Activated T-cell treated with anti-CD3 and anti-CD28 coated beads for 48 hours (primary cell): ENCODE measurements at regions not wholly inside any gene's neighbourhood (a gene's known extent, or its start where the extent isn't known, plus 50 kb on each side); places are given as distances from the start of the nearest gene placed in this dataset.
"Not testable (repeated sequence)": the region's sequence is repeated elsewhere in the genome, so short reads cannot be mapped to it uniquely, and the experiment has no call there.

Source experiments
- DNase-seq: peaks from one replicate; pipeline ENCODE4 v3.0.0-alpha.2; 2020; ENCODE audit warnings: low read depth

- no peak for DNase-seq
These were observed 85.4 kb upstream of the OLIG2 start for GRCh38 chr21:32940079-32941014.

- no peak for DNase-seq
These were observed 84.5 kb upstream of the OLIG2 start for GRCh38 chr21:32941263-32941662.

GRCh38 chr21:32946654-32947053 lies 79.1 kb upstream of the OLIG2 start:
- DNase-seq = no peak

- no peak for DNase-seq
These were observed 78.0 kb upstream of the OLIG2 start for GRCh38 chr21:32947736-32948135.

- DNase-seq = no peak
These were observed 76.0 kb upstream of the OLIG2 start for GRCh38 chr21:32949701-32950100.

GRCh38 chr21:32951041-32951440 lies 74.7 kb upstream of the OLIG2 start:
- no peak for DNase-seq

- no peak for DNase-seq
These were observed 71.4 kb upstream of the OLIG2 start for GRCh38 chr21:32954353-32954752.

- no peak for DNase-seq
These were observed 70.2 kb upstream of the OLIG2 start for GRCh38 chr21:32955311-32956060.

GRCh38 chr21:32956061-32956656 lies 69.6 kb upstream of the OLIG2 start:
- DNase-seq = no peak

GRCh38 chr21:32957545-32957944 lies 68.2 kb upstream of the OLIG2 start:
- DNase-seq = no peak

GRCh38 chr21:32958288-32959002 lies 67.3 kb upstream of the OLIG2 start:
- no peak for DNase-seq

GRCh38 chr21:32962268-32962667 lies 63.5 kb upstream of the OLIG2 start:
- DNase-seq = no peak

GRCh38 chr21:32965129-32965680 lies 60.5 kb upstream of the OLIG2 start:
- DNase-seq = no peak

- no peak for DNase-seq
These were observed 59.6 kb upstream of the OLIG2 start for GRCh38 chr21:32966120-32966519.

- not testable (repeated sequence) for DNase-seq
These were observed 57.6 kb upstream of the OLIG2 start for GRCh38 chr21:32968103-32968502.

- no peak for DNase-seq
These were observed 51.1 kb upstream of the OLIG2 start for GRCh38 chr21:32974653-32975052.

GRCh38 chr21:32975811-32976431 lies 49.8 kb upstream of the OLIG2 start:
- no peak for DNase-seq
